HG03432 (cell line): ENCODE measurements at regions not wholly inside any gene's neighbourhood (a gene's known extent, or its start where the extent isn't known, plus 50 kb on each side); places are given as distances from the start of the nearest gene placed in this dataset.
"Not testable (repeated sequence)": the region's sequence is repeated elsewhere in the genome, so short reads cannot be mapped to it uniquely, and the experiment has no call there.

Source experiments
- ATAC-seq: cut with Tn5 transposase; IDR thresholded peaks from one replicate; pipeline ENCODE4 v1.9.1; 2021; ENCODE audit warnings: mild to moderate bottlenecking, moderate library complexity; ENCODE audit not compliant: unreplicated experiment

DNA sequence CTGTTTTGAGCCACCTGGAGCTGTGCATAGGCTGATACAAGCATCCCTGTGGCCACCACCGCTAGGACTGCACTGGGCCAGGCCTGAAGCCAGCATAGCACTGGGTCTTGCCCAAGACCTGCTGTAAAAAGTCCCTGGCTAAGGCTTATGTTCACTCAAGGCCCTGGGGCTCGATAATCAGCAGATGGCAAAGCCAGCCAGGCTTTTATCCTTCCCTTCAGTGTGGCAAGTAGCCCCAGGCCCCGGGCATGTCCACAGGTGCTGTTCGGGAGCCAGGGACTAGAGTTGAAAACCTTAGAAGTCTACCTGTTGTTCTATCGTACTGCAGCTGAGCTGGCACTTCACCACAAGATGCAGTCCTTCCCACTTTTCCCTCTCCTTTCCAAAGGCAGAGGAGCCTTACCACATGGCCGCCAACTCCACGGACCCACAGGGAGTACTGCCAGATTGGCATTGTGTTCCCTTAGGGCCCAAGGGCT lies 226.4 kb upstream of the ZNF217 start:
- no peak for ATAC-seq

DNA sequence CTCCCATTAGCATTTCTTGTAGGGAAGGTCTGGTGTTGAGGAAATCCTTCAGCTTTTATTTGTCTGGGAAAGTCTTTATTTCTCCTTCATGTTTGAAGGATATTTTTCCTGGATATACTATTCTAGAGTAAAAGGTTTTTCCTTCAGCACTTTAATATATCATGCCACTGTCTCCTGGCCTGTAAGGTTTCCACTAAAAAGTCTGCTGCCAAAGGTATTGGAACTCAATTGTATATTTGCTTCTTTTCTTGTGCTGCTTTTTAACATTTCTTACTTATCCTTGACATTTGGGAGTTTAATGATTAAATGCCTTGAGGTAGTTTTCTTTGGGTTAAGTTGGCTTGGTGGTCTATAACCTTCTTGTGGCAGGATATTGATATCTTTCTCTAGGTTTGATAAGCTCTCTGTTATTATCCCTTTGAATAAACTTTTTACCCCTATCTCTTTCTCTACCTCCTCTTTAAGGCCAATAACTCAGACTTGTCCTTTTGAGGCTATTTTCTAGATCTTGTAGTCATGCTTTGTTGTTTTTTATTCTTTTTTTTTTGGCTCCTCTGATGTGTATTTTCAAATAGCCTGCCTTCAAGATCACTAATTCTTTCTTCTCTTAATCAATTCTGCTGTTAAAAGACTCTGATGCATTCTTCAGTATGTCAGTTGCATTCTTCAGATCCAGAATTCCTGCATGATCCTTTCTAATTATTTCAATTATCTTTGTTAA lies 225.0 kb upstream of the ZNF217 start:
- ATAC-seq = no peak

DNA sequence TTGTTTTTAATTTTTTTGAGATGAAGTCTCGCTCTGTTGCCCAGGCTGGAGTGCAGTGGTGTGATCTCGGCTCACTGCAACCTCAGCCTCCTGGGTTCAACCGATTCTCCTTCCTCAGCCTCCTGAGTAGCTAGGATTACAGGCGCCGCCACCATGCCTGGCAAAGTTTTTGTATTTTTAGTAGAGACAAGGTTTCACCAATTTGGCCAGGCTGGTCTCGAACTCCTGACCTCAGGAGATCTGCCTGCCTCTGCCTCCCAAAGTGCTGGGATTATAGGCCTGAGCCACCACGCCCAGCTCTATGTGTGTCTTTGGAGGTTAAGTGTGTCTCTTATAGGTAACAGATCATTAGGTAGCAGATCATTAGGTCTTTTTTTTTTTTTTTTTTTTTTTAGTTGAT lies 223.9 kb upstream of the ZNF217 start:
- ATAC-seq = not testable (repeated sequence)

DNA sequence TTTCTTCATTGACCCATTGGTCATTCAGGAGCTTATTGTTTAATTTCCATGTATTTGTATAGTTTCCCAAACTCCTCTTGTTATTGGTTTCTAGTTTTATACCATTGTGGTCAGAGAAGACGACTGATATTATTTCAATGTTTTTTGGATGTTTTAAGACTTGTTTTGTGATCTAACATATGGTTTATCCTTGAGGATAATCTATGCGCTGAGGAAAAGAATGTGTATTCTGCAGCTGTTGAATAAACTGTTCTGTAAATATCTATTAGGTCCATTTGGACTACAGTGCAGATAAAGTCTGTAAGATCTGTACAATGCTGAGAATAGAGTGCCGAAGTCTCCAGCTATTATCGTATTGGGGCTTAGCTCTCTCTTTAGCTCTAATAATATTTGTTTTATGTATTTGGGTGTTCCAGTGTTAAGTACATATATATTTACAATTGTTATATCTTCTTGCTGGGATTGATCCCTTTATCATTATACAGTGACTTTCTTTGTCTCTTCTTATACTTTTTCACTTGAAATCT lies 223.3 kb upstream of the ZNF217 start:
- ATAC-seq = no peak

DNA sequence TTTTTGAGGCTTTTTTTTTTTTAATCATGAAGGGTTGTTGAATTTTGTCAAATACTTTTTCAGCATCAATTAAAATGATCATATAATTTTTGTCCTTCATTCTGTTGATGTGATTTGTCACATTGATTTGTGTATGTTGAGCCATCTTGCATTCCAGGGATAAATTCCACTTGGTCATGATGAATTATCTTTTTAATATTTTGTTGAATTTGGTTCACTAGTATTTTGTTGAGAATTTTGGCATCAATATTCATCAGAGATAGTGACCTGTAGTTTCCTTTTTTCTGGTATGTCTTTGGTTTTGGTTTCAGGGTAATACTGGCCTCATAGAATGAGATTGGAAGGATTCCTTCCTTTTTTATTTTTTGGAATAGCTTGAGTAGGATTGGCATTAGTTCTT lies 221.9 kb upstream of the ZNF217 start:
- ATAC-seq = no peak

DNA sequence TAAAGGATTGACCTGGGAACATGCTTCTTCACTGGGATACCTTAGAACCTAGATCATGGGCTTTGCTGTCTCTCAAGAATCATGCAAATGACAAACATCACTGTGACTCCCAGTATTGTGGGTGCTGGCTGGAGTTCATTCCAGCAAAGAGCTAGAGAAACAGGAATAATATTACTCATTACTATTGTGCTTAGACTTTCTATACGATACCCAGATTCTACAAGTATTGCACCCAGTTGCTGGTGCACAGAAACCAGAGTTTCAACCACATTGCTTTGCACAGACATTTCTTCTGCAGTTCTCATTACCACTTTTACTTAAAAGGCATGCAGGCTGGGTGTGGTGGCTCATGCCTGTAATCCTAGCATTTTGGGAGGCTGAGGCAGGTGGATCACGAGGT lies 220.4 kb upstream of the ZNF217 start:
- no peak for ATAC-seq

DNA sequence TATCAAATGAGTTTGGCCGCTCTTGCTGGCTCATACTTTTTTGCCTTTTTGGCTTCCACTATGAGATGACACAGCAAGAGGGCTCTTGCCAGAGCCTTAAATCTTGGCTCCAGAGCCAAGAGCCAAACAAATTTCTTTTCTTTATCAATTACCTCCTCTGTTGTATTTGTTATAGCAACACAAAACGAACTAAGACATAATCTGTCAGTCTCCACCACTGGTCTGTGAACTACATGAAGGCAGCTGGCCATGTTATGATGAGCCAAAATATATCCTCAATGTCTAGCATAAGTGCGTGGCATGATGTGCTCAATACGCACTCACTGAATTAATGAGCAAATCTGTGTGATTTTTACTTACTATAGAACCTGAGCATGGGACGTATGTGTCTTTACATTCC lies 220.0 kb upstream of the ZNF217 start:
- no peak for ATAC-seq

DNA sequence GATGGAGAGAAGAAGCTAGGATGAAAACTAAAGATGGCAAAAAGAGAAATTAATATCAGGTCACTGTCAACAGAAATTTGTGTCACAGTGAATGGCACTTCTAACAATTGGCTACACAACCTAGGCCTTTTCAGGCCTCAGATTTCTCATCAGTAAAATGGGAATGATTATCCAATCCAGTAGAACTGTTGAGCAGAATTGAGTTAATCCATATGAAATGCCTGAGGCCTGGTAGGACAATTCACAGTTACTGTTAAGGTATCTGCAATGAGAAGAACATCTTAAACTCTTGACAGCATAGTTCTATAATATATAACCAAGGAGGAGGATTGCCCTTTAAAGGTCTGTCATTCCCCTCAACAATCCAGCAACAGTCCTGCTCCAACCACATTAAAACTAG lies 217.9 kb upstream of the ZNF217 start:
- ATAC-seq = no peak

DNA sequence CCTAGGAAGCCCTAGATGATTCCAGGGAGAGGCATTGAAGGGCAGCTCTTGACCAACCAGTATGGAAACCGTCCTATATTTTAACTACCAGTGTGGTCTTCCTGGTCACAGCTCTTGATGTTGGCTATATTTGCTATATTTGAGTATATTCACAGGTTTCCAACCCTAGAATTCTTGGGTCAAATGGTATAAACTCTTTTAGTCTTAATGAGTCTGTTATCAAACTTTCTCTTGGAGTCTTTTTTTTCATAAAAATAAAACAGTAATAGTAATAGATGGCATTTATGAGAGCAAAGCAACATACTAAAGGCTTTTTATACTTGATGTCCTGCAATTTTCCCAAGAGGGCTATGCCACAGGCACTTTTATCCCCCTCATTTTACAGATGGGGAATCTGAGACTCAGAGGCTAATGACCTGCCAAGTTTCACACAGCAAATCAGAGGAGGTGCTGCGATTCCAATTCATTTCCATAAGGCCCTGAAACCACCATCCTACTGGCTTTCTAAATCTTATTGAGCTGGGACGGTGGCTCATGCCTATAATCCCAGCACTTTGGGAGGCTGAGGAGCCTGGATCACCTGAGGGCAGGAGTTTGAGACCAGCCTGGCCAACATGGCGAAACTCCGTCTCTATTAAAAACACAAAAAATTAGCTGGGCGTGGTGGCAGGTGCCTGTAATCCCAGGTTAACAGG lies 217.2 kb upstream of the ZNF217 start:
- no peak for ATAC-seq

DNA sequence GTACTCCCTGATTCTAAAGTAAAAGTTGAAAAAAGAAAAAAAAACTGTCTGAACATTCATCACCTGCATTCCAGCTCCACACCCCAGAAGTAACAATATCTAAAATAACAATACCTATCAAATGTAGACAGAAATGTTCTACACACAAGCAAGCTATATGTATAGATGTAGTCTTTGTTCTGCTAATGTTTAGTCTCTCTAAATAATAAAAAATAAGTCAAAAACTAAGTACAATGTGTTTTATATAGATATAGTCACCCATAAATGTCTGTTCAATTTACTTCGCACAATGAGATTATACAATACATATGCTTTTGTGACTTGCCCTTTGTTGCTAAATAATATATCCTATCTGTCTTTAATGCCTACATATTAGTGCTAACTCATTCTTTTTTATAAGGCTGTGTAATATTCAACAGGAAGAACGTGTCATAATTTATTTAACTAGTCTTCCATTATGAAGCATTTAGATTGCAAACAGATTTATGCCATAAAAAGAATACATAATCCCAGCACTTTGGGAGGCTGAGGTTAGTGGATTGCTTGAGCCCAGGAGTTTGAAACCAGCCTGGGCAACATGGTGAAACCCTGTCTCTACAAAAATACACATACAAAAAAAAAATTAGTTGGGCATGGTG lies 216.2 kb upstream of the ZNF217 start:
- no peak for ATAC-seq

DNA sequence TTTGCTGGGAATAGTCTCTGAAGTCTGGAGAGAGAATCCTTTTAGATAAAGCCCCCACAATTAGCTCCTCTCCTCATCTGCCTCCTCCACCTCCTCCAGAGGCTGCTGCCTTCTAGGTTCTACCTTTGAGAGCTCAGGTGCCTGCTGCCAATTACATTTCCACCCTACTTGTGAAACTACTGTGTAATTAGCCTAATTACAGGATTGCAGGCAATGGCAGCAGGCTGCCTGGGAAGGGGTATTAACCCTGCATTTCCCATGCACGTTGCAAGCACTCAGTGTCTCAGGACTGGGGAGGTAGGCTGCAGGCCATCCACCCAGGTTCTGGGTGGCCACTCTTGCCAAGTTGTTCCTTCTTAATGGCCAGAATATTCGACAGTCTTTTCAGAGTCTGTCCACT lies 215.6 kb upstream of the ZNF217 start:
- no peak for ATAC-seq

DNA sequence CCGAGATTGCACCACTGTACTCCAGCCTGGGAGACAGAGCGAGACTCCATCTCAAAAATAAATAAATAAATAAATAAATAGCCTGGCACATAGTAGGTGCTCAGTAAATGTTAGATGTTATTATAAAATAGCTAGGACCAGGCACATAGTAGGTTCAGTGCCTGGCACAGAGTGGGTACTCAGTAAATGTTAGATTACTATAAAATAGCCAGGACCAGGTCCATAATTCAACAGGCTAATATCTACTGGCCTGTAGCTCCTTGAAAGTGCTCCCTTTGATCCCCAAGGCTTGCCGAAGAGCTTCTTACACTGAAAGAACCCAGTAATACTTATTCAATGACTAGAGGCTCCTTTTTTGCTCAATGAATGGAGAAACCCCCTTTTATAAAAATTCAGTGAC lies 215.1 kb upstream of the ZNF217 start:
- no peak for ATAC-seq

DNA sequence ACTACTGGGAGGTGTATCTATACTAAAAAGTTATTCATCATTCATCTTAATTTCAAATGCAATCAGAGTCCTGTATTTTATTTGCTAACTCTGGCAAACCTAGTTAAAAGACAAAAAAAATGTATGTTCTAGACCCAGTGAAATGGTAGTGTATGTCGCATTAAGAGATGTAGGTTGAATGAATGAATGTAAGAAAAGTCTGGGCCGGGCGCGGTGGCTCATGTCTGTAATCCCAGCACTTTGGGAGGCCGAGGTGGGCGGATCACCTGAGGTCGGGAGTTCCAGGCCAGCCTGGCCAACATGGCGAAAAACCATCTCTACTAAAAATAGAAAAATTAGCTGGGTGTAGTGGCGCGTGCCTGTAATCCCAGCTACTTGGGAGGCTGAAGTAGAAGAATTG lies 214.7 kb upstream of the ZNF217 start:
- ATAC-seq = not testable (repeated sequence)

DNA sequence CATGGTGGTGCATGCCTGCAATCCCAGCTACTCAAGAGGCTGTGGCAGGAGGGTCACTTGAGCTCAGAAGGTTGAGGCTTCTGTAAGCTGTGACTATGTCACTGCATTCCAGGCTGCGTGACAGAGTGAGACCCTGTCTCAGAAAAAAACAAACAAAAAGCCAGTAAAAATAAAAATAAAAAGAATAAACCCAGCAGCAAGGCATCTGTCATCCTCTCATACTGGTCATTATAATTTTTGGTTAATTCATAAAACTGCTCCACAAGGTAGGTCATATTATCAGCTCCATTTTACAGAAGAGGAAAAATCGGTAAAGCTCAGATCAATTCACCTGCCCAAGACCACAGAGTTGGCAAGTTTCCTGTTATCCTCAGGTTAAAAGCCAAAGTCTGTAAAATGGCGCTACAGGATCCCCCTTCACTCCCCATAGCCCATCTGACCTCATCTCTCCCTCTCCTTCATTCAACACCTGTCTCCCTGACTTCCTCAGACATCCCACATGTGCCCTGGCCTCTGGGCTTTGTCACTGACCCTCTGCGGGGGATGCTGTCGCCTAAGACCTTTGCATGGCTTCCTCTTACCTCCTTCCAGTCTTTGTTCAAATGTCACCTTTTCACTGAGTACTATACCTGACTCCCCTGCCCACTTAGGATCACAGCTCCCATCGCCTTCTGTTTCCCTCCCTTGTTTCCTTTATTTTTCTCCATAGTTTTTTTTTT lies 213.2 kb upstream of the ZNF217 start:
- ATAC-seq = no peak

DNA sequence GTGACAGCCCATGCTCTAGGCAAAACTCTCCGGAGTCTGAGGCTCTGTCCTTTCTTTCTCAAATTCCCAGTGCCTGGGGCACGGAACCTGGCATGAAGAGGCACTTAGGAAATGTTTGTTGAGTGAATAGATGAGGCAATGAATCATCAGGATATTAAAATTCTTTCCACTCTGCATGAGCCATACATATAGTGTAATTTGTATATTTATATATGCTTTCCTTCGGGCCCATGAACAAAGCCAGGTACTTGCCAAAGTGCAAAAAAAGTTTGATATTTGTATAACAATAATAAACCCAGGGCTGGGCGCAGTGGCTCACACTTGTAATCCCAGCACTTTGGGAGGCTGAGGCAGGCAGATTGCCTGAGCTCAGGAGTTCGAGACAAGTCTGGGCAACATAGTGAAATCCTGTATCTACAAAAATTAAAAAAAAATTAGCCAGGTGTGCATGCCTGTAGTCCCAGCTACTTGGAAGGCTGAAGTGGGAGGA lies 212.3 kb upstream of the ZNF217 start:
- no peak for ATAC-seq

DNA sequence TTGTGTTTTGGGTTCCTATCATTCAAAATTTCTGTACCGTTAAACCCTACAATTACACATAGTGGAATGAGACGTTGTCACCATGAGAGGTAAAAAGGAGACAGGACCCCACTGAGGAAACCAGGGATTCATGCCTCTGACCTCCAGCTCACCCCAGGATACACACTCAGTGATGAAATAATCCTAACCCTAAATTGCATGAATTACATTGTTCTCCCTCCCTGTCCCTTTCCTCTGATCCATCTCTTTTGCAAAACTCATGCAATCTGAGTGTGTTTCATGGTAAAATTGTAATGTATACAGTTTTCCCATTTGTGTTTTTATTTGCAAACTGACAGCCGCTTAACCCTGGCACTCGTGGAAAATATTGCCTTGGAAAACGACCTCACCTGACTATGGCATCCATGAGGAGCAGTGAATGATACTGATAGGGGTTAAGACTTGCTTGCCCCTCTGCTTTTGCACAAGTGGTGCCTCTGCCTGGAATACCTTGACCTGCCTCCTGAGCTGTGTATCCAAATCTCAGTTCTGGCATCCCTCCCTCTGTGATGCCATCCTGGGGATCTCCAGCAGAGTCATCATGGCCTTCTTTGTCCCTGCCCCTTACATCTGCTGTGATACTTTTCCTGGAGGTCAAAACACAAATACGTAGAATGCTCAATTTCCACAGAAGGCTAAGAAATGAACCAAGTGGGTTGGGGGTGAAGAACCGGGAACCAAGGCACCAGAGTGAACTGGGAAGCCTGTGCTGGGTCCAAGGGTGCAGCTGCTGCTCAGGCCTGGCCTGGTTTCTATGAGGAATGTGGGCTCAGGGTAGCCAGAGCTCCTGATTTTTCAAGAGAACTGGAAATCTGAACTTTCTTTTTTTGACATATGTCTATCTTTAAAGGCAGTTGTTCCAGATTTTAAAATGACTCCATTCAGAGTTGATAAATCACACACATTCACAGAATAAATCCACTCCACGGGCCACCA lies 211.6 kb upstream of the ZNF217 start:
- no peak for ATAC-seq

DNA sequence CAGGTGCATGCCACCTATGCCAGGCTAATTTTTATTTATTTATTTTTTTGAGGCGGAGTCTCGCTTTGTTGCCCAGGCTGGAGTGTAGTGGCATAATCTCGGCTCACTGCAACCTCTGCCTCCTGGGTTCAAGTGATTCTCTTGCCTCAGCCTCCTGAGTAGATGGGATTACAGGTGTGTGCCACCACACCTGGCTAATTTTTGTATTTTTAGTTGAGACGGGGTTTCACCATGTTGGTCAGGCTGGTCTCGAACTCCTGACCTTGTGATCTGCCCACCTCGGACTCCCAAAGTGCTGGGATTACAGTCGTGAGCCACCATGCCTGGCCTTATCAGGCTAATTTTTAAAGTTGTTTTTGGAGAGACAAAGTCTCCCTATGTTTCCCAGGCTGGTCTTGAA lies 210.7 kb upstream of the ZNF217 start:
- not testable (repeated sequence) for ATAC-seq

DNA sequence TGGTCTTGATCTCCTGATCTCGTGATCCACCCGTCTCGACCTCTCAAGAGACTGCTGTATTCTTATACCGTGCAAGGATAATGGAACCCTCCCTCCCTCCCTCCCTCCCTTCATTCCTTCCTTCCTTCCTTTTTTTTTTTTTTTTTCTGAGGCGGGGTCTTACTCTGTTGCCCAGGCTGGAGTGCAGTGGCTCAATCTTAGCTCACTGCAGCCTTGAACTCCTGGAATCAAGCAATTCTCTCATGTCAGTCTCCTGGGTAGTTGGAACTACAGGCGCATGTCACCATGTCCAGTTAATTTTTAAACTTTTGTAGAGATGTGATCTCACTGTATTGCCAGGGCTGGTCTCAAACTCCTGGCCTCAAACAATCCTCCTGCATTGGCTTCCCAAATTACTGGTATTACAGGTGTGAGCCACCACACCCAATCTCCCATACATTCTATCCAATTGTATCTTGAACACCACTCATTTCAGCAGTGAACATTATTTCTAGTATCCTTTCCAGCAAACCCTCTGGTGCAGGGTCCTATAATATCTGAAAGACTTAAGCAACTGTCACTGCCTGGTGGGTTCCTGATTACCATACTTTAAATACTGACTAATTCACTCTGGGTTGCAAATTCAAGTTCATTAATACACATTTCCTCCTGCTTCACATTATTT lies 210.0 kb upstream of the ZNF217 start:
- no peak for ATAC-seq

DNA sequence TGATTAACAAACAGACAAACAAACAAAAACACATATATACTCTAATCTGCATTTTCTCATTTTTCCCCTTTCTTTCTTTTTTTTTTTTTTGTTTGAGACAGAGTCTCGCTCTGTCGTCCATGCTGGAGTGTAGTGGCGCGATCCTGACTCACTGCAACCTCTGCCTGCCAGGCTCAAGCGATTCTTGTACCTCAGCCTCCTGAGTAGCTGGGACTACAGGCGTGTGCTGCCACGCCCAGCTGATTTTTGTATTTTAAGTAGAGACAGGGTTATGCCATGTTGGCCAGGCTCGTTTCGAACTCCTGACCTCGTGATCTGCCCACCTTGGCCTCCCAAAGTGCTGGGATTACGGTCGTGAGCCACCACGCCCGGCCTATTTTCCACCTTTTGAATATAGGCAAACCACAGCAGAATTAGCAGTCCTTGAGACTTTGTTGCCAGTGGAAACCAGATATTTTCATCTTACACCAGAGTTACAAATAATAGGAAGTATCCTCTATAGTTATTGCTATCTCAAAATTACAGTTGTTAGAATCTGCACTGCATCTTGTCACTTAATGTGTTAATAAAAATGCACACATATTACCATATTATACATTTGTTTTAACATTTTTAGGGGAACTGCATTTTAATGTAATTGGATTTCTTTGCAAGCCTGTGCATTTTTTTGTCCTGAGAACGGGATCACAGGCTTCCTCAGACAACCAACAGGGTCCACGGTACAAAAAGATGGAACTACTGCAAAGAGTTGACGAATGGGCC lies 208.2 kb upstream of the ZNF217 start:
- ATAC-seq = no peak
